ENCODE measurements at regions not wholly inside any gene's neighbourhood (a gene's known extent, or its start where the extent isn't known, plus 50 kb on each side); places are given as distances from the start of the nearest gene placed in this dataset.
A peak's percentile ranks its signal among the peaks of the same experiment; 100 is the strongest.

GRCh38 chr12:93179792-93180191, 197.9 kb upstream of the NUDT4 start:
- no peak overlapping the region for H3K27ac ChIP-seq
- no peak overlapping the region for H3K9ac ChIP-seq (ENCODE audit: insufficient read length)
- H3K4me3 ChIP-seq: no peak overlapping the region
- TF ChIP-seq EZH2 (IDR thresholded peaks at IDR 0.05) (no peak), POLR2AphosphoS5 (IDR thresholded peaks at IDR 0.05; ENCODE audit: borderline replicate concordance, low read depth, low read length) (no peak), FOXP2 (optimal IDR thresholded peaks at IDR 0.05; ENCODE audit: control extremely low read depth, extremely low read length, insufficient read depth) (no peak)
- no peaks in the 10 kb centered on the region; the same call in 1 of the 2 replicates for H3K36me3 ChIP-seq (ENCODE audit: insufficient read depth, low read length)
- H3K9me3 ChIP-seq (ENCODE audit: low read depth, low read length): peaks cover 4% of the 10 kb centered on the region; the same call in 1 of the 2 replicates
- DNase-seq (ENCODE audit: low read depth, low spot score): no peak

GRCh38 chr12:93180566-93180965, 197.2 kb upstream of the NUDT4 start:
- no peak for TF ChIP-seq POLR2AphosphoS5 (IDR thresholded peaks at IDR 0.05; ENCODE audit: borderline replicate concordance, low read depth, low read length)
- TF ChIP-seq EZH2 (IDR thresholded peaks at IDR 0.05): no peak
- TF ChIP-seq FOXP2 (optimal IDR thresholded peaks at IDR 0.05; ENCODE audit: control extremely low read depth, extremely low read length, insufficient read depth): no peak
- Histone ChIP-seq H3K36me3 (ENCODE audit: insufficient read depth, low read length) (no peaks in the 10 kb centered on the region; the same call in 1 of the 2 replicates), H3K9ac (ENCODE audit: insufficient read length) (no peak overlapping the region), H3K27ac (no peak overlapping the region), H3K9me3 (ENCODE audit: low read depth, low read length) (peaks cover 4% of the 10 kb centered on the region; the same call in 1 of the 2 replicates), H3K4me3 (no peak overlapping the region)
- no peak for DNase-seq (ENCODE audit: low read depth, low spot score)

GRCh38 chr12:93181409-93181965, 196.2 kb upstream of the NUDT4 start:
- DNase-seq (ENCODE audit: low read depth, low spot score): no peak
- peak overlapping the region; percentile 76 for H3K27ac ChIP-seq

GRCh38 chr12:93183940-93184671, 193.6 kb upstream of the NUDT4 start:
- Histone ChIP-seq H3K9me3 (ENCODE audit: low read depth, low read length) (no peaks in the 10 kb centered on the region), H3K36me3 (ENCODE audit: insufficient read depth, low read length) (no peaks in the 10 kb centered on the region), H3K4me3 (no peak overlapping the region), H3K9ac (ENCODE audit: insufficient read length) (no peak overlapping the region), H3K27ac (no peak overlapping the region)
- TF ChIP-seq EZH2 (IDR thresholded peaks at IDR 0.05) (no peak), POLR2AphosphoS5 (IDR thresholded peaks at IDR 0.05; ENCODE audit: borderline replicate concordance, low read depth, low read length) (no peak), FOXP2 (optimal IDR thresholded peaks at IDR 0.05; ENCODE audit: control extremely low read depth, extremely low read length, insufficient read depth) (no peak)
- no peak for DNase-seq (ENCODE audit: low read depth, low spot score)

More at GRCh38 chr12:93181409-93181965, 196.2 kb upstream of the NUDT4 start:
- Histone ChIP-seq H3K9me3 (ENCODE audit: low read depth, low read length) (peaks cover 4% of the 10 kb centered on the region; the same call in 1 of the 2 replicates), H3K4me3 (no peak overlapping the region; the same call in 1 of the 2 replicates), H3K9ac (ENCODE audit: insufficient read length) (no peak overlapping the region), H3K36me3 (ENCODE audit: insufficient read depth, low read length) (no peaks in the 10 kb centered on the region; the same call in 1 of the 2 replicates)
- TF ChIP-seq FOXP2 (optimal IDR thresholded peaks at IDR 0.05; ENCODE audit: control extremely low read depth, extremely low read length, insufficient read depth) (no peak), EZH2 (IDR thresholded peaks at IDR 0.05) (no peak), POLR2AphosphoS5 (IDR thresholded peaks at IDR 0.05; ENCODE audit: borderline replicate concordance, low read depth, low read length) (no peak)

GRCh38 chr12:93184672-93185368, 192.9 kb upstream of the NUDT4 start:
- no peaks in the 10 kb centered on the region for H3K36me3 ChIP-seq (ENCODE audit: insufficient read depth, low read length)

GRCh38 chr12:93185369-93185741, 192.4 kb upstream of the NUDT4 start:
- H3K4me3 ChIP-seq: no peak overlapping the region
- no peaks in the 10 kb centered on the region for H3K9me3 ChIP-seq (ENCODE audit: low read depth, low read length)
- H3K27ac ChIP-seq: no peak overlapping the region
- TF ChIP-seq EZH2 (IDR thresholded peaks at IDR 0.05): no peak
- TF ChIP-seq FOXP2 (optimal IDR thresholded peaks at IDR 0.05; ENCODE audit: control extremely low read depth, extremely low read length, insufficient read depth): no peak
- TF ChIP-seq POLR2AphosphoS5 (IDR thresholded peaks at IDR 0.05; ENCODE audit: borderline replicate concordance, low read depth, low read length): no peak
- no peak overlapping the region for H3K9ac ChIP-seq (ENCODE audit: insufficient read length)
- no peaks in the 10 kb centered on the region for H3K36me3 ChIP-seq (ENCODE audit: insufficient read depth, low read length)
- DNase-seq (ENCODE audit: low read depth, low spot score): no peak

More at GRCh38 chr12:93184672-93185368, 192.9 kb upstream of the NUDT4 start:
- Histone ChIP-seq H3K27ac (no peak overlapping the region), H3K9me3 (ENCODE audit: low read depth, low read length) (no peaks in the 10 kb centered on the region), H3K9ac (ENCODE audit: insufficient read length) (no peak overlapping the region), H3K4me3 (no peak overlapping the region)
- no peak for TF ChIP-seq EZH2 (IDR thresholded peaks at IDR 0.05)
- TF ChIP-seq FOXP2 (optimal IDR thresholded peaks at IDR 0.05; ENCODE audit: control extremely low read depth, extremely low read length, insufficient read depth): no peak
- TF ChIP-seq POLR2AphosphoS5 (IDR thresholded peaks at IDR 0.05; ENCODE audit: borderline replicate concordance, low read depth, low read length): no peak
- no peak for DNase-seq (ENCODE audit: low read depth, low spot score)

- H3K9ac ChIP-seq (ENCODE audit: insufficient read length): no peak overlapping the region
- no peaks in the 10 kb centered on the region for H3K9me3 ChIP-seq (ENCODE audit: low read depth, low read length)
- no peak overlapping the region for H3K4me3 ChIP-seq
- DNase-seq (ENCODE audit: low read depth, low spot score): no peak
- no peak overlapping the region for H3K27ac ChIP-seq
- no peak for TF ChIP-seq POLR2AphosphoS5 (IDR thresholded peaks at IDR 0.05; ENCODE audit: borderline replicate concordance, low read depth, low read length)
- TF ChIP-seq FOXP2 (optimal IDR thresholded peaks at IDR 0.05; ENCODE audit: control extremely low read depth, extremely low read length, insufficient read depth): no peak
- no peak for TF ChIP-seq EZH2 (IDR thresholded peaks at IDR 0.05)
- H3K36me3 ChIP-seq (ENCODE audit: insufficient read depth, low read length): no peaks in the 10 kb centered on the region
These were observed 191.6 kb upstream of the NUDT4 start for GRCh38 chr12:93186131-93186530.

- no peaks in the 10 kb centered on the region for H3K36me3 ChIP-seq (ENCODE audit: insufficient read depth, low read length)
- H3K27ac ChIP-seq: no peak overlapping the region
- no peak overlapping the region for H3K4me3 ChIP-seq
- no peak overlapping the region for H3K9ac ChIP-seq (ENCODE audit: insufficient read length)
- no peak for DNase-seq (ENCODE audit: low read depth, low spot score)
- no peaks in the 10 kb centered on the region for H3K9me3 ChIP-seq (ENCODE audit: low read depth, low read length)
- no peak for TF ChIP-seq POLR2AphosphoS5 (IDR thresholded peaks at IDR 0.05; ENCODE audit: borderline replicate concordance, low read depth, low read length)
- no peak for TF ChIP-seq EZH2 (IDR thresholded peaks at IDR 0.05)
- no peak for TF ChIP-seq FOXP2 (optimal IDR thresholded peaks at IDR 0.05; ENCODE audit: control extremely low read depth, extremely low read length, insufficient read depth)
These were observed 191.1 kb upstream of the NUDT4 start for GRCh38 chr12:93186621-93187020.
